Erythroblast (primary cell): ENCODE measurements at regions not wholly inside any gene's neighbourhood (a gene's known extent, or its start where the extent isn't known, plus 50 kb on each side); places are given as distances from the start of the nearest gene placed in this dataset.

Experiments used
- GATA1 ChIP-seq: IDR thresholded peaks from 2 replicates; pipeline ENCODE4 v1.6.1; 2011; ENCODE audit warnings: low read depth, mild to moderate bottlenecking, control low read depth, low read length, moderate library complexity
- POLR2A ChIP-seq: IDR thresholded peaks from 2 replicates; pipeline ENCODE4 v1.6.1; 2011; ENCODE audit warnings: mild to moderate bottlenecking, low read length

DNA sequence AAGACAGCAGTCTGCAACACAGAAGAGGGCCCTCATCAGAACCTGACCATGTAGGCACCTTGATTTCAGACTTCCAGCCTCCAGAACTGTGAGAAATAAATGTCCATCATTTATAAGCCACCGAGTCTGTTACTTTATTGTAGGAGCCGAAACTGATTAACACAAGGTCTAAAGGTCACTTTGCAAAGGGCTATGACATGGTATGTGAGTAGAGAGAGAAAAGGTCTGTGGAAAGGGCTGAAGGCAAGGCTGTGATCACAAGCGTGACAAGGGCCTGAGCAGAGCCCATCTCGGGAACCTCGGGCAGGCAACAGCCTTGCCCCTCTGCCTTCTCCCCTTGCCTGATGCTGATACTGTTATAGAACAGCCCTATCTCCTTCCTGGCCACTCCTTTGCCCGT is 73.4 kb upstream of the TEAD1 start:
- TF ChIP-seq POLR2A = no peak
- no peak for TF ChIP-seq GATA1
